ENCODE measurements at regions not wholly inside any gene's neighbourhood (a gene's known extent, or its start where the extent isn't known, plus 50 kb on each side); places are given as distances from the start of the nearest gene placed in this dataset.

- no peak for DNase-seq (ENCODE audit: low read depth in 2 of 2)
Measured at GRCh38 chr2:78264130-78264529, 742.0 kb upstream of the LRRTM4 start.

- DNase-seq (ENCODE audit: low read depth in 2 of 2): no peak
Measured at GRCh38 chr2:78281164-78281563, 744.3 kb upstream of the REG3G start.

- DNase-seq (ENCODE audit: low read depth in 2 of 2): no peak
Measured at GRCh38 chr2:78290581-78291214, 734.8 kb upstream of the REG3G start.

GRCh38 chr2:78293768-78294167, 731.7 kb upstream of the REG3G start:
- DNase-seq (ENCODE audit: low read depth in 2 of 2): no peak

- DNase-seq (ENCODE audit: low read depth in 2 of 2): no peak
Measured at GRCh38 chr2:78301166-78301789, 724.2 kb upstream of the REG3G start.

- no peak for DNase-seq (ENCODE audit: low read depth in 2 of 2)
Measured at GRCh38 chr2:78304678-78305077, 720.8 kb upstream of the REG3G start.

GRCh38 chr2:78309460-78309859, 716.0 kb upstream of the REG3G start:
- DNase-seq (ENCODE audit: low read depth in 2 of 2): no peak

GRCh38 chr2:78315368-78315767, 710.1 kb upstream of the REG3G start:
- no peak for DNase-seq (ENCODE audit: low read depth in 2 of 2)

GRCh38 chr2:78318275-78318674, 707.2 kb upstream of the REG3G start:
- DNase-seq (ENCODE audit: low read depth in 2 of 2): no peak

- no peak for DNase-seq (ENCODE audit: low read depth in 2 of 2)
Measured at GRCh38 chr2:78330193-78330592, 695.3 kb upstream of the REG3G start.

GRCh38 chr2:78351208-78351607, 674.3 kb upstream of the REG3G start:
- no peak for DNase-seq (ENCODE audit: low read depth in 2 of 2)

- DNase-seq (ENCODE audit: low read depth in 2 of 2): no peak
Measured at GRCh38 chr2:78353168-78353567, 672.3 kb upstream of the REG3G start.

- DNase-seq (ENCODE audit: low read depth in 2 of 2): no peak
Measured at GRCh38 chr2:78355967-78356366, 669.5 kb upstream of the REG3G start.

- no peak for DNase-seq (ENCODE audit: low read depth in 2 of 2)
Measured at GRCh38 chr2:78383576-78383975, 641.9 kb upstream of the REG3G start.

- no peak for DNase-seq (ENCODE audit: low read depth in 2 of 2)
Measured at GRCh38 chr2:78397198-78397597, 628.3 kb upstream of the REG3G start.

GRCh38 chr2:78407960-78408794, 617.3 kb upstream of the REG3G start:
- DNase-seq (ENCODE audit: low read depth in 2 of 2): no peak

GRCh38 chr2:78408795-78409118, 616.7 kb upstream of the REG3G start:
- DNase-seq (ENCODE audit: low read depth in 2 of 2): no peak

- DNase-seq (ENCODE audit: low read depth in 2 of 2): no peak
Measured at GRCh38 chr2:78411303-78411702, 614.2 kb upstream of the REG3G start.

- DNase-seq (ENCODE audit: low read depth in 2 of 2): no peak
Measured at GRCh38 chr2:78416625-78417300, 608.7 kb upstream of the REG3G start.

GRCh38 chr2:78417355-78417754, 608.1 kb upstream of the REG3G start:
- DNase-seq (ENCODE audit: low read depth in 2 of 2): no peak

GRCh38 chr2:78418021-78418420, 607.5 kb upstream of the REG3G start:
- no peak for DNase-seq (ENCODE audit: low read depth in 2 of 2)

GRCh38 chr2:78420132-78420531, 605.4 kb upstream of the REG3G start:
- no peak for DNase-seq (ENCODE audit: low read depth in 2 of 2)
